Psoas muscle (tissue), 7 donors: ENCODE measurements at regions not wholly inside any gene's neighbourhood (a gene's known extent, or its start where the extent isn't known, plus 50 kb on each side); places are given as distances from the start of the nearest gene placed in this dataset.

ENCODE experiments used
- ATAC-seq, 4 donors: fragments of 200-7000 bp; cut with Tn5 transposase; one replicate each; pipeline ENCODE4 v1.9.1; 2020; ENCODE audit warnings: moderate library complexity in 3 of 4, mild to moderate bottlenecking in 2 of 4
- DNase-seq, 2 donors: peaks; one replicate each; pipeline ENCODE4 v3.0.0-alpha.2; 2020
- H3K27ac ChIP-seq: fragments of 200-600 bp; one replicate; pipeline ENCODE4 v1.8.0; 2022
- H3K27me3 ChIP-seq, 3 donors: fragments of 200-600 bp in 1 of 3; one replicate each; pipeline versions ENCODE4 v1.6.1 to v1.8.0; 2013 to 2022; ENCODE audit warnings: low read length in 2 of 3, mild to moderate bottlenecking in 2 of 3, moderate library complexity in 1 of 3; ENCODE audit not compliant: insufficient read depth in 3 of 3
- H3K36me3 ChIP-seq, 2 donors: fragments of 200-600 bp in 1 of 2; one replicate each; pipeline versions ENCODE4 v1.6.1 to v1.8.0; 2013 to 2022; ENCODE audit warnings: low read depth in 1 of 2, mild to moderate bottlenecking in 1 of 2, moderate library complexity in 1 of 2; ENCODE audit not compliant: insufficient read depth in 1 of 2
- H3K4me1 ChIP-seq: fragments of 200-600 bp; one replicate; pipeline ENCODE4 v1.8.0; 2022
- H3K4me3 ChIP-seq: fragments of 200-600 bp; one replicate; pipeline ENCODE4 v1.8.0; 2022; ENCODE audit warnings: mild to moderate bottlenecking
- H3K9me3 ChIP-seq: fragments of 200-600 bp; one replicate; pipeline ENCODE4 v1.8.0; 2022
- CTCF ChIP-seq: fragments of 200-600 bp; IDR thresholded peaks from one replicate; pipeline ENCODE4 v1.8.0; 2022; ENCODE audit warnings: antibody characterized with exemption
- WGBS, 3 donors: extraction: QIAGEN DNeasy Blood & Tissue Kit; methylation state at CpG; one replicate each; pipeline versions ENCODE4 v1.1.6 to v1.1.7; 2013; 5-methylcytosine and 5-hydroxymethylcytosine counted together
- intact Hi-C, 2 donors: fragments of 100-400 bp; cut with DNase I; formaldehyde crosslinking; loops; one replicate each; pipeline versions ENCODE4 v1.11.0 to v1.14.2; 2022
- donor health status: healthy with polysubstance abuse.
- donor health status: DM: no; HTN: no; CAD: no; lungs with moderate emphysema.
- donor health status: Bipolar disorder and iron deficiency.
- donor health status: healthy.
- donor health status: DM: yes; HTN: yes; CAD: no.
- donor health status: DM: no; HTN: no; CAD: no.
- donor health status: DM: yes; HTN: yes; CAD: no.

GRCh38 chr13:104693126-104693525 lies 1626.9 kb upstream of the SLC10A2 start:
- H3K27me3 ChIP-seq, result no peaks in the 10 kb centered on the region
- 66 to 75% (median 66%) methylated on average over 4 of the region's 4 CpGs for WGBS, 3 donors
- no peak overlapping the region for H3K27ac ChIP-seq
- TF ChIP-seq CTCF, result no peak
- no peaks in the 10 kb centered on the region for H3K36me3 ChIP-seq
- no peak overlapping the region for H3K4me3 ChIP-seq
- intact Hi-C loops, result no loop called here
- ATAC-seq (no peak), DNase-seq (no peak)
- no peaks in the 10 kb centered on the region for H3K4me1 ChIP-seq
- H3K9me3 ChIP-seq, result no peaks in the 10 kb centered on the region

GRCh38 chr13:104691767-104692467 lies 1625.7 kb upstream of the SLC10A2 start:
- WGBS, 3 donors, result 47 to 67% (median 66%) methylated on average over 2 of the region's 2 CpGs
- Histone ChIP-seq H3K4me3 (no peak overlapping the region), H3K36me3 (no peaks in the 10 kb centered on the region)

GRCh38 chr13:104686484-104686883 lies 1620.3 kb upstream of the SLC10A2 start:
- ATAC-seq, result no peak
- Histone ChIP-seq H3K36me3 (no peaks in the 10 kb centered on the region), H3K9me3 (no peaks in the 10 kb centered on the region), H3K27ac (no peak overlapping the region), H3K4me1 (no peaks in the 10 kb centered on the region), H3K4me3 (no peak overlapping the region), H3K27me3 (no peaks in the 10 kb centered on the region)
- WGBS, 3 donors, result 75 to 82% (median 75%) methylated on average over 3 of the region's 3 CpGs
- no peak for TF ChIP-seq CTCF
- intact Hi-C loops, result no loop called here
- no peak for DNase-seq

More at GRCh38 chr13:104691767-104692467, 1625.7 kb upstream of the SLC10A2 start:
- Histone ChIP-seq H3K27ac (no peak overlapping the region), H3K27me3 (no peaks in the 10 kb centered on the region), H3K9me3 (no peaks in the 10 kb centered on the region), H3K4me1 (no peaks in the 10 kb centered on the region)
- no peak for TF ChIP-seq CTCF
- DNase-seq (no peak), ATAC-seq (no peak)
- intact Hi-C loops, result no loop called here

GRCh38 chr13:104683789-104684188 lies 1617.6 kb upstream of the SLC10A2 start:
- H3K4me1 ChIP-seq, result no peaks in the 10 kb centered on the region
- no peaks in the 10 kb centered on the region for H3K27me3 ChIP-seq
- no peaks in the 10 kb centered on the region for H3K9me3 ChIP-seq
- no peaks in the 10 kb centered on the region for H3K36me3 ChIP-seq
- DNase-seq (no peak), ATAC-seq (no peak)
- intact Hi-C loops, result no loop called here
- H3K4me3 ChIP-seq, result no peak overlapping the region
- TF ChIP-seq CTCF, result no peak
- no peak overlapping the region for H3K27ac ChIP-seq

GRCh38 chr13:104678161-104678560 lies 1611.9 kb upstream of the SLC10A2 start:
- intact Hi-C loops, result no loop called here
- DNase-seq (no peak), ATAC-seq (no peak)
- Histone ChIP-seq H3K4me3 (no peak overlapping the region), H3K27ac (no peak overlapping the region), H3K36me3 (no peaks in the 10 kb centered on the region), H3K9me3 (no peaks in the 10 kb centered on the region), H3K4me1 (no peaks in the 10 kb centered on the region), H3K27me3 (no peaks in the 10 kb centered on the region)
- no peak for TF ChIP-seq CTCF
- 89 to 90% (median 90%) methylated on average over 5 of the region's 5 CpGs for WGBS, 3 donors
